HG02870 (cell line): ENCODE measurements at regions not wholly inside any gene's neighbourhood (a gene's known extent, or its start where the extent isn't known, plus 50 kb on each side); places are given as distances from the start of the nearest gene placed in this dataset.

Source experiments
- ATAC-seq: cut with Tn5 transposase; IDR thresholded peaks from one replicate; pipeline ENCODE4 v1.9.1; 2021; ENCODE audit warnings: mild to moderate bottlenecking, moderate library complexity; ENCODE audit not compliant: unreplicated experiment

DNA sequence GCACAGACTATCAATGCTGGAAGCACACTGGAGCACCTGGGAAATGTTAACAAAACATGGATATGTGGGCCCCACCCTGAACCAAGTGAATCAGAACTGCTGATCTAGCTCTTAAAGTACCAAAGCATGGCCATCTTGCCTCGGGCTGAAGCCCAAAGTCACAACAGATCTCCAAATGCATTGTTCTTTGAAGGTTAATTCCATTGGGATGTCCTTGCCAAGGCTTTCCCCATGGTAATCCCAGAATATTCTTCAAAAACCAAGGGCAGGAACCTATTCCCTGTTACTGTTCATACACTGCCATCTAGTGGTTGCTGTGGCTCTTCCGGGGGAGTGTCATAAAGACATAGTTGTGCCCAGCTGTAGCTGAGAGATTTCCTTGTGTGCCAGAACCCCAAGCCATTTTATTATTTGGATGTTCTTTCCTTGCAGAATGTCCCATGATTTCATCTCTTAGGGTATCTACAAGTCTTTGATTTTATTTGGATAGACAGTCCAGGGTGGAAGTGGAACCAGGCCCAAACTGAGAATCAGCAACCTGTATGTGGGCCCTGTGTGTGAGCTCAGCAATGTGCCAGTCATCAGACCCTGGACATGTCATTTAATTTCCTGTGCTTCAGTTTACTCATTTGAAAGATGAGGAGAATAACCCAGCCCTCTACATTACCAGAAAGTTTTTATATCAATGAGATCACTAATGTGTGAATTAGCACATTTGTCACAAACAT is 290.0 kb downstream of the ACTL7B start:
- no peak for ATAC-seq

DNA sequence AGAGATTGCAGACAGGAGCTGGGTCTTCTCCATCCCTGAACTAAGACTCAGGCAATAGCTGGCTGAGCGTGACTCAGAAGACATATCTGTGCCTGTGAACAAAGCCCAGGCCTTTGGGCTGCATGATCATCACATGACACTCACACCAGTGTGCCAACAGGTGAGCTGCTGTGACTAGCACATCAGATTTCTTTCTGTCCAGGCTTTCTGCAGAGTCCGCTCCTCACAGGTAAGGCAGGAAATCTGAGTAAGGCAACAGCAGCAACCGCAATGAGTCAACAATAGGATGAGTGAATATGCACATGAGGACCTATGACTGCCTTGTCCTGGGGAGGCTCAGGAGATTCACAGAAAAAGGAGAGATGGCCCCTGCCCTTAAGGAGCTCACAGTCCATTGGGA is 293.6 kb downstream of the ACTL7B start:
- ATAC-seq = no peak

DNA sequence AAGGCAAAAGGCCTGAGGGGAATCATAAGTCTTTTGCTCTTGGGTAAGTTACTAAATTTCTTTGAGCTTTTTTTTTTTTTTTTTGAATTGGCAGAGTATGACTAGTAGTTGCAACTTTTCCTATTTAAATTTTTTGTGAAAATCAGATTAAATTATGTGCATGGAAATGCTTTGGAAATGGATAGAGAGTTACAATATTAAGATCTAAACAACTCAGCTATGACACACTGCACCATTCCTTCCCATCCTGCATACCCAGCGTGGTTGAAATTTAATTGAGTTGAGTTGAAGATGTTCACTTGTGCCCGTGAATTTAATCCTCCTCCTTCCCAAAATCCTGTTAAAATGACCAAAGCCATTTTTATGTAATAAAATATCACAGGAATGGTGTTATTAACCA is 296.4 kb downstream of the ACTL7B start:
- ATAC-seq = no peak

DNA sequence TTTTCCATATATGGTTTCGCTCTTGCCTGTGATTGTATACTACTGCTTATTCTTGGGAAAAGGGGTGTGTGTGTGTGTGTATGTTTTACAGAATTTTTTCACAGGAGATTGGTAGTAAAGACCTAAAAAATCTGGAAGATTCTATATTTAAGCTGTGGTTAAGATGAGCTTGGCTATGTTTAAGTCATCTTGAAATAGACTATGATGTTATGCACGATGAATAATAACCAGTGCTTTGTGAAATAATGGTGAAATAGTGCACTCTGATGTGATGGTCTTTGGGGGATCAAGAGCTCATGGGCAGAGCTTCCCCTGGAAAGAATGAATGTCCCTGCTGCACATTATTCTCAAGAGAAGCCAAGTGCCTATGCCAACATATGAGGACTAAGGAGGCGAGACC is 301.0 kb downstream of the ACTL7B start:
- no peak for ATAC-seq

DNA sequence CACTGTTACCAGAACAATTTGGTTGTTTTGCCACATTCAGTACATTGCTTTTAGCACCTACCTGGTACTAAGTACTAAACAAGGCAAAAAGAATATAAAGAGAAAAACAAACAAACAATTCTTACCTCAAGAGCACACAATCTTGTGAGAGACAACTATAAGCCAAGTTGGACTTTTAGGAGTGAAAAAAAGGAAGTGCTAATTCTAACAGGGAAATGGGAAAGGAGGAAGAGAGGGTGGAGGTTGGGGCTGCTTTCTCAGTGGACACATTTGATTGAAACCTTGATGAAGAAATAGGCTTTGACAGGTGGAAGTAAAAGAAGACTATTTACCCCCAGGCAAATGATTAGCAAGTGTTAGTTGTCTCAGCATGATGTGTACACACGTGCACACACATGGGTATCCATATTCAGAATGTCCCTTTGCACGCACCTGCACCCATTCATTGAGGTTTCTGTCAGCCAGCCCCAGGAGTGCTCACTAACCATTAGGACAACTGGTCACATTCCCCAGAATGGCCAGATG is 302.6 kb downstream of the ACTL7B start:
- no peak for ATAC-seq

DNA sequence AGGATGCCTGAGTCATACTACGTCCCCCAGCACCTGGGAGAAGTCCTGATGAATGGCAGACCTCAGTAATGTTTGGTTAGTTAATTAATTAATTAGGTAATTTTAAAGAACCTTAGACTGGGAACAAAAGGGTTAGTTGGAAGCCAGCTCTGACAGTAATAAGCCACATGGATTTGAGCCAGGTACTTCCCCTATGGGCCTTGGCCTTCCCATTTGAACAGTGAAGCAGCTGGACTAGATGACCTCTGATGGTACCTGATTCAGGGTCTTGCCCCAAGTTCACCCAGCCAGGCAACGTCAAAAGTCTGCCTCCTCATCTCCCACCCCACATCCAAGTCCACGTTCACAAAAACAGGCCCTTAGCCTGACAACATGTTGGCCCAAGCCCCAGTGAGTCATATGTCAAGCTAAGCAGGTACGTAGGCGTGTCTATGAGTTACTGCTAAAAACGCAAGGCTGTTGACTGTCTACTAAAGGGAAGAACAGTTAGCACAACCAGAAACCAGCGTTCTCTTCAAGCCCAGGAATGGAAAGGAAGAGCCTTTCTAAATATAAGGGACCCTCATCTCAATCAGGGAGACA is 303.2 kb downstream of the ACTL7B start:
- ATAC-seq = no peak

DNA sequence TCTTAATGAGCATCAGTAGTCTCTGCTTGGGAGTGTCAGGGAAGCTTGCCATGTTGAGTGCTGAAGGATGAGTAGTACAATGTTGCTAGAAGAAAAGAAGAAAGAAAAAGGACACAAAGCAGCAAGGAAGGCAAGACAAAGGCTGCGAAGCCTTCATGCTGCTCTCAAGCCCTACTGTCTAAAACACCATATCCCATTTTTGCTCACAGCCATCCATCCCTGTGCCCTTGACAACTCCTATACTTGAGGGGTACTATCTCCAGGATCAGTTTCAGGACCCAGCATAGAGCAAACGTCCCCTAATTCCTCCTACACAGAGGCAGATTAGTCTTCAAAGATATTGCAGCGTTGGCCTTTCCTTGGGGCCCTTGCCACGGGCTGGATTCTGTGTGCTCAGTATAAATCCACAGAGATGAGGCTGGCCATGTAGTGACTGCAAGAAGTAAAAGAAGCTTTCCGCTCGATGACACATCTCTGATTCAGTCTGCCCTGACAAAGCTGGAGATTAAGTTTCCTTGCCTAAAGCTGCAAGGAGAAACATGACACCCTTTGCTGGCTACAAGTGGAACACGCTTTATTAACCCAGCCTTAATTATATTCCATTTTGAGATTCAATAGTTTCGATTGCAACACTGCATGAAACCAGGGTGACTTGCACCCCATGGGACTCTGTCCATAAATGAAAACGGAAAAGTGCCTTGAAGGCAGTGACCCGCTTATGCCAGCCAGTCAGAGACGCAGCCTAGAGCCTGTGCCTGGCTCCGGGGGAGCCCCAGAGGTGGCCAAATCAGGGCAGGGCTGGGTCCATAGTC is 304.6 kb downstream of the ACTL7B start:
- ATAC-seq = no peak

DNA sequence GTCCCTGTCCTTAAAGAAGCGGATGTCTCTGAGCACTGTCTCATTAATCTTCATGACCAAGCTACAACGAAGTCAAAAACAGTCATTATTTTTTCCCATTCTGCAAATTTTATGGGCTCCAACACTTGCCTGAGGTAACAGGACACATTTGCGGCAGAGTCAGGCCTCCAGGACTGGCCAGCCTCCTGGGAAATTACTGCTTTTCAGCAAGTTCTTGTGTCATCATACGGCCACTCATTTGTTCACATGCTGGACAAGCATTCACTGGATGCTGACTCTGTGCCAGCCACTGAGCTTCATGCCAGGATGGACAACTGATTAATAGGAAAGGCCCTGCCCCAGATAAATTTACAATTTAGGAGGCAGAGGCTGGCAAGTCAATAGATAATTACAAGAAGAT is 305.7 kb downstream of the ACTL7B start:
- ATAC-seq = no peak

DNA sequence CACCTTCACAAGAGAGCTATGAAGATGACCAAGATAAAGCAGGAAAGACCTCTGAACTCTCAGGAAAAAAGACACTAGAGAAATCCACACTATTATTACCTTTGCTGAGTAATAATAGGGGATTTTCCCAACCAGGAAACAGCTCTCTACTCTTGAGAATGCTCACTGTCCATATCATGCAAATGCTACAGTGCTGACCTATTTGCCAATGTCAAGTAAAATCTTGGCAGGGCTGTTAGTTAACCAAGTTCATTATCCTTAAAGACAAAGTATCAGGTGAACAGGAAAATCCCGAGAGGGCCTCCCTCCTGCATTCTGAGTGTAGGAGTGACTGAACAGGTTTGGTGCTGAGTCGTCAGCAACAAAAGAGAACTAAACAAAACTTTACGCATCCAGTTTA is 306.6 kb downstream of the ACTL7B start:
- ATAC-seq = no peak

DNA sequence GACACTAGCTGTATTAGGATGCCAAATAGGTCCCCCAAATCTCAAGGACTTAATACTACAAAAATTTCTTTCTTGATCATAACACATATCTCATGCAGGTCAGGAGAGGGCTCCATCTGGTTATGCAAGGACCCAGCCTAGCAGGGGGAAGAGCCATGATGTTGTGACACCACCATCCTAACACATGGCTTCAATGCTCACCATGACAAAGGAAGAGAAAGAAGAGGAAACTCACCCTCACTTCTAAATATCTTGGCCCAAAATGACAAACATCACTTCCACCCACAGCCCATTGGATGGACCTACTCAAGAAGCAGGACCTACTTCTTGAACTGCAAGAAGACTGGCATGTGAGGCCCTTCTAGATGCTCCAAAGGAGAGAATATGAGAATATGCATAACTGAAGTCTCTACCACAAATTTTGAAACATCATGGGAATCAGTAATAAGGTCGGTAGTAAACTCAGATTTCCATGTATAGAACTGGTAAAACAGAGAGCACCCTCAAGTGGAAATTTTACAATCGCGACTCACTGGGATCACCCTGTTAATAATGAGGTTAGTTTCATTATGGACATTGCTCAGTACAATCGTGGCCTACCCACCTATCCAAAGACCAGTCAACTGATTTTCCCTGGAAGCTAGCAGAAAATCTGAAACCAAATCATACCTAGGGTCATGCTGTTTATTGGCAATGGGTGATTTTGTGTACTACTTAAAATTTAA is 308.2 kb downstream of the ACTL7B start:
- ATAC-seq = no peak

DNA sequence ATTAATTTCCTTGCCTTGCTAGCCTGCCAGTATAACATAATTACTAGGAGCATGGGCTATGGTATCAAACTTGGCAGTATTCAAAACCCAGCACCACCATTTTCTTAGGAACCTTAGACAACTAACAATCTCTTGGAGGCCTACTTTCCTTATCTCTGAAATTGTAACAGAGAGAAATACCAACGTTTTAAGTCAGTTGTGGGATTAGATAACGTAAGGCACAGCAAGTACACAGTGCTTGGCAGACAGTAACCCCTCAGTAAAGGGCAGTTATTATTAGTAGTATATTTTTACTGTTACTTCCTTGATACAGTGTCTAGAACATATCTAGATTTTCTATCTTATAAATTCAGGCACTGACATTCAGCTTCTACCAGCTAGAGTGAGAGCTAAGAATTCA is 309.6 kb downstream of the ACTL7B start:
- ATAC-seq = no peak

DNA sequence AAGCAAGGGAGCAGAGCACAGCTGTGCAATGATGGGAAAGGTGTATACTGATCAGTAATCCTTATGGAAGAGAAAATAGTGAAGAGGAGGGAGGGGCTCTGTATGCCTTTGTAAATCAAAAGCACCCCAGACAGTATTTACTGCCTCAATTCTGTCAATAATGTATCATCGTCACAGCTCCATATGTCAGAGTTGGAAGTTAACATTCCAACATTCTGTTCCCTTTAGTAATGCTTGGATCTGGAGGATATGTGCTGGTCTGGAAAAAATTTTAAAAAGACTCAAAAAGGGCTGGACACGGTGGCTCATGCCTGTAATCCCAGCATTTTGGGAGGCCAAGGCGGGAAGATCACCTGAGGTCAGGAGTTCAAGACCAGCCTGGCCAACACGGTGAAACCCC is 310.4 kb downstream of the ACTL7B start:
- ATAC-seq = no peak

DNA sequence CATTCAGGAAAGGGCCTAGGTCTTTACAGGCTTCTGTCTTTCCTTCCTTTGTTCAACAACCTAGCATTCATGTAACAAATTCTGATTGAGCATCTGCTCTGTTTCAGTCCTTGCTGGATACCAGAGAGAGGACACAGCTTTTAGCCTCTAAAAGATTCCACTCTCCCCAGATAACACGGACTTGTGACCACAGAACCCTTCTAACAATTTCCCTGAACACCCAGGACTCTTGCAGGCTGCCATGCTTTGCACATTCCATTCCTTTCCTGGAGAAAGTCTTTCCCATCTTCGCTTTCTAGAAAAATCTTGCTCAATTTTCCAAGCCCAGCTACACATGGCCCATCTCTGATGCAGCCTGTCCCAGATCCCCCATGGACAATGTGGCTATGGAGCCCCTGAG is 310.9 kb downstream of the ACTL7B start:
- ATAC-seq = no peak

DNA sequence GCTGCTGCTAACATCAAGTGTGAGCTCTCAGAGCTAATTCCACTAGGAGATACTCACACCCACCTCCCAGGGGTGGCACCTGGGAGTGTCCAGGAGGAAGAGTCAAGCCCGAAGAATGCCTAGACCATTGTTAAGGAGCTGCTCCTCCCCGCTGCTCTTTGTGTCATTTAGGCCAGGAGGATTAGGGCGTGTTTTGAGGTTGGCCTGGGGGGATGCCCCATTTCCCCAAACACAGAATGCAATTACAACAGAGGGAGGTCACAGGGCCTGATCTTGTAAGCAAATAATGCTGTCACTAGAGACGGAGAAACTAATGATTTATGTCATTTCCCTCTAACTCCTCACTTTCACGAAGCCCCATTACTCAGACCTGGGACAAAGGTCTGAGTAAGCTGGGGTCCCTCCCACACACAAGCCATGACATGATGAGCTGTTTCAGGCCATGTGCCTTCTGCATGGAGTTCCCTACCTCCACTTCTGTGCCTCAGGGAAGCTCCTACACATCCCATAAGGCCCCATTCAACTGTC is 312.5 kb downstream of the ACTL7B start:
- ATAC-seq = no peak

DNA sequence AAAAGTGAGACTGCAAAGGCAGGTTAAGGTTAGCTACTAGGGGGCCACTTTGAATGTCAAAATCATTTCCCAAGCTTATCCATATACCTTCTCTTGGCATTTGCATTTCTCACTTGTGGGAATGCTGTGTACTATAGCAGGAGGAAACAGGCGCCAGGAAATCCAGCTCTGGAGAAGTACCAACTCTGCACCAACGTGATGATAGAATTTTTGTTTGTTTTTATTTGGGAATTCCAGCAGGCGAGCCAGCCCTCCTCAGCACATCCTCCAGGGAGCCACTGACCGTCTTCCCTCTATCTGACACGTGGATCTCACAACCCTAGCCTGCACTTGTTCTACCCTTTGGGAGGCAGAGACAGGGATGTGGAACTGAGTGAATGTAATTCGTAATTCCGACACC is 318.0 kb downstream of the ACTL7B start:
- ATAC-seq = no peak

DNA sequence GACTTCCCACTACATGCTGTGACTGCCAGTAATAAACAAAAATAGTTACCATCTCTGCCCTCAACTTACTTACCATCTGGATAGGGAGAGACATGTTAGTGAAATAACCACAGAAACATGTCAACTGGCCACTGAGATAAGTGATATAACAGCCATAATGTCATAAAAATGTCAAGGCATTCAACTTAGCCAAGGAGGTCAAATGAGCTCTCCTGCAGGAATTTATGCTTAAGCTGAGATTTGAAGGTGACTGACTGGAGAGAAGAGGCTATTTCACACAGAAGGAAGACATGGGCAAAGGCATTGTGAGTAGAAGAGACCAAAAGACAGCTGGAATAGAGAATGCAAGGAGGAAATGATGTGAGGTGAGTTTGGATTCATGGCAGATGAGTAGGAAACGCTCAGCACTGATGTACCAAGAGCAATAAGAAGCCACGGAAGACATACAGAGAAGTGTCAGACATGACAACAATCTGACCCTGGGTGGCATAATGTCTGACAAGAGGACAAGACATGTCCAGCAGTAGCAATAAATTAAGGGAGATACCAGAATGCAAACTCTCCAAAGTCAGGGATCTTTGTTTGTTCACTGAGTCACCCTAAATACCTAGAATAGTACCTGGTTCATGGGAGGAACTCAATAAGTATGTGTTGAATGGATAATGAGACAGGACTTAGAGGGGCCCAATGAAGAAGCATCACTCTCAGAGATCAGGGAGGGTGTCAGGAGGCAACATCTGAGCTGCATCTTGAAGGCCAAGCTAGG is 318.8 kb downstream of the ACTL7B start:
- no peak for ATAC-seq

DNA sequence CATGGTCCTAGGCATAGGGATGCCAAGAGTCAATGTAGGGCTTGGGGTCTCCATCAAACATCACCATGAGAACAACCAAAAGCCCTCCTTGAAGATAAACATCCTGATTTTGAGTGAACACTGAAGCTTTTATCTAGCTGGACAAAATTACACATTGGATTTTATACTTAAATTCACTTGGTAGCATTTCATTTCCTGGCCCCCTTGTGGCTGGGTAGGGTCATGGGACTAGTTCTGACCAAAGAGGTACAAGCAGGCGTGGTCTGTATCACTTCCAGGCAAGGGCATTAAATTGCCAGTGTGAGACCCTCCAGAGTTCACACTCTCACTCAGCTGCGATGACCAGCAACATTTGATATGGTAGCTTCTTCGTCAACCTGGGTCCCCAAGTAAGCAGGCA is 320.3 kb downstream of the ACTL7B start:
- no peak for ATAC-seq

DNA sequence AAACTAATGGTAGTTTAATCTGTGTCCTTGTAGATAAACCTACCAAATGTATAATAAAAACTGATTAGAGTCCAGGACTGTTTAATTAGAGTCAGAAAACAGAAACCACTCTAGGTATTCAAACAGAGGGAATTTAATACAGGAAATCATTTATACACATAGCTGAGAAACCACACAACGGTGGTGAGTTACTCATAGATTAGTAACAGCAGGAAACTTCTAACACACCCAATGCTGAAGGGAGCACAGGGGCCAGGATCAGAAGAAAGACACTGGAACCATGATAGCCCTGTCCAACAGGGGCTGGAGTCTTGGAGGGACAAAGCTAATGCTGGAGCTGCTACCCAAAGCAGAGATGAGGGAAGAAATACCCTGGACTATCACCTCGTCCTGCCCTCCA is 321.0 kb downstream of the ACTL7B start:
- no peak for ATAC-seq

DNA sequence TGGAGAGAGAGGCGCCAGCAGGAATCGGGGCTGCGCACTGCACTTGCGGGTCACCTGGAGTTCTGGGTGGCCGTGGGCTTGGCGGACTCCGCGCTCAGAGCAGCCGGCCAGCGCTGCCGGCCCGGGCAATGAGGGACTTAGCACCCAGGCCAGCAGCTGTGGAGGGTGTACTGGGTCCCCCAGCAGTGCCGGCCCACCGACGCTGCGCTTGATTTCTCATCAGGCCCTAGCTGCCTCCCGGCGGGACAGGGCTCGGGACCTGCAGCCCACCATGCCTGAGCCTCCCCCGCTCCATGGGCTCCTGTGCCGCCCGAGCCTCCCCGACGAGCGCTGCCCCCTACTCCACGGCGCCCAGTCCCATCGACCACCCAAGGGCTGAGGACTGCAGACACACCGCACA is 325.6 kb downstream of the ACTL7B start:
- no peak for ATAC-seq

DNA sequence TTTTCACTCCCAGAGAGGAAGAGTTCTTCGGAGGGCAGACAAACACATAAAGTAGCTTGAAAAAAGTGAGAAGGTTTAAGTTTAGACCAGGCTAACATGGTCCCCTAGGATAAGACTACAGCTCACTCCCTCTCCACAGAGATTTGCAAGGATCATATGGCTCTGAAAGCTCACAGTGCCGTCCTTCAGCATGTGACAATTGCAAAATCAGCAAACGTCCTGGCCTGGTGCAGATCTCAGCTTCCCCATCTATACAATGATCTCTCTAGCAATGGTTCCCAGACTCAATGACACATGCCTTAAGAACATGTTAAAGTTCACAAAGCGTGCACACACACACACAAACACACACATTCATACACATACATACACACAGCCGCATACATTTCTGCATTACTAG is 327.6 kb downstream of the ACTL7B start:
- ATAC-seq = no peak
